Neural cell (in vitro differentiated cells): ENCODE measurements at regions not wholly inside any gene's neighbourhood (a gene's known extent, or its start where the extent isn't known, plus 50 kb on each side); places are given as distances from the start of the nearest gene placed in this dataset.

Experiments
- H2AFZ ChIP-seq: fragments of 200-600, 300-800 bp; sonication (generic), shearing (Covaris generic); 2 replicates; pipeline ENCODE4 v1.6.0; 2014; ENCODE audit warnings: low read depth, mild to moderate bottlenecking, antibody characterized with exemption, low read length, moderate library complexity
- H3F3A ChIP-seq: fragments of 200-600 bp; shearing (Covaris generic); 2 replicates; pipeline ENCODE4 v1.6.1; 2016; ENCODE audit warnings: mild to moderate bottlenecking, moderate library complexity, mixed read lengths, antibody characterized with exemption, low read length; ENCODE audit not compliant: insufficient read depth, poor library complexity, severe bottlenecking
- H3K27ac ChIP-seq: fragments of 200-600, 300-800 bp; sonication (generic), shearing (Covaris generic); 2 replicates; pipeline ENCODE4 v1.5.1; 2014; ENCODE audit warnings: mild to moderate bottlenecking, low read length, moderate library complexity
- H3K27me3 ChIP-seq: fragments of 300-800, 200-600 bp; sonication (generic), shearing (Covaris generic); 2 replicates; pipeline ENCODE4 v1.6.0; 2014; ENCODE audit warnings: mild to moderate bottlenecking, low read depth, low read length, moderate library complexity; ENCODE audit not compliant: insufficient read depth
- H3K36me3 ChIP-seq: fragments of 300-800, 200-600 bp; sonication (generic), shearing (Covaris generic); 2 replicates; pipeline ENCODE4 v1.5.1; 2014; ENCODE audit warnings: mild to moderate bottlenecking, antibody characterized with exemption, low read length, moderate library complexity; ENCODE audit not compliant: insufficient read depth
- H3K4me2 ChIP-seq: fragments of 300-800, 200-600 bp; sonication (generic), shearing (Covaris generic); 2 replicates; pipeline ENCODE4 v1.6.0; 2014; ENCODE audit warnings: mild to moderate bottlenecking, low read length
- H3K4me3 ChIP-seq: fragments of 300-800, 200-600 bp; sonication (generic), shearing (Covaris generic); 2 replicates; pipeline ENCODE4 v1.5.1; 2014; ENCODE audit warnings: mild to moderate bottlenecking, low read length, moderate library complexity
- H3K79me2 ChIP-seq: fragments of 200-600 bp; shearing (Covaris generic); replicated peaks from 2 replicates; pipeline ENCODE4 v1.6.0; 2014; ENCODE audit warnings: mild to moderate bottlenecking, low read length, moderate library complexity; ENCODE audit not compliant: insufficient read depth
- H3K9ac ChIP-seq: fragments of 300-800, 200-600 bp; sonication (generic), shearing (Covaris generic); 2 replicates; pipeline ENCODE4 v1.6.1; 2016; ENCODE audit warnings: mild to moderate bottlenecking, low read length, mixed read lengths
- H3K9me2 ChIP-seq: fragments of 200-600 bp; shearing (Covaris generic); 2 replicates; pipeline ENCODE4 v1.6.1; 2016; ENCODE audit warnings: mild to moderate bottlenecking, low read length, mixed read lengths; ENCODE audit not compliant: insufficient read depth
- H3K9me3 ChIP-seq: fragments of 200-600, 300-800 bp; sonication (generic), shearing (Covaris generic); 2 replicates; pipeline ENCODE4 v1.6.1; 2016; ENCODE audit warnings: mild to moderate bottlenecking, mixed run types, low read length, moderate library complexity, mixed read lengths
- H4K20me1 ChIP-seq: fragments of 200-600 bp; shearing (Covaris generic); 2 replicates; pipeline ENCODE4 v1.6.1; 2016; ENCODE audit warnings: mild to moderate bottlenecking, mixed run types; ENCODE audit not compliant: insufficient read depth
- EP300 ChIP-seq: fragments of 450-650 bp; conservative IDR thresholded peaks from 2 replicates; pipeline ENCODE4 v1.6.1; 2014; ENCODE audit warnings: antibody characterized with exemption, mild to moderate bottlenecking, moderate library complexity; ENCODE audit not compliant: poor library complexity, severe bottlenecking
- EZH2 ChIP-seq: fragments of 200-600, 300-800 bp; shearing (Covaris generic), sonication (generic); IDR thresholded peaks from 2 replicates; pipeline ENCODE4 v1.6.1; 2014; ENCODE audit warnings: antibody characterized with exemption, low read length, borderline replicate concordance, mild to moderate bottlenecking; ENCODE audit not compliant: insufficient read depth, poor library complexity, severe bottlenecking
- MXI1 ChIP-seq: fragments of 450-650 bp; conservative IDR thresholded peaks from 2 replicates; pipeline ENCODE4 v1.6.1; 2014; ENCODE audit warnings: antibody characterized with exemption, mild to moderate bottlenecking; ENCODE audit not compliant: poor library complexity, severe bottlenecking
- POLR2AphosphoS5 ChIP-seq: IDR thresholded peaks from 2 replicates; pipeline ENCODE4 v1.6.1; 2012
- RAD21 ChIP-seq: fragments of 450-650 bp; conservative IDR thresholded peaks from 2 replicates; pipeline ENCODE4 v1.6.1; 2014; ENCODE audit warnings: antibody characterized with exemption, mild to moderate bottlenecking, moderate library complexity
- SMC3 ChIP-seq: fragments of 450-650 bp; conservative IDR thresholded peaks from 2 replicates; pipeline ENCODE4 v1.6.1; 2014; ENCODE audit warnings: antibody characterized with exemption, mild to moderate bottlenecking, moderate library complexity; ENCODE audit not compliant: poor library complexity
- TAF1 ChIP-seq: IDR thresholded peaks from 2 replicates; pipeline ENCODE4 v1.6.1; 2012; ENCODE audit warnings: low read depth
- TF ChIP-seq, protein P1 (sequence below): fragments of 450-650 bp; IDR thresholded peaks from 2 replicates; pipeline ENCODE4 v1.5.1; 2014; ENCODE audit warnings: antibody characterized with exemption, mild to moderate bottlenecking, moderate library complexity; ENCODE audit not compliant: poor library complexity, severe bottlenecking
- TF ChIP-seq, protein P2 (sequence below): IDR thresholded peaks from 2 replicates; pipeline ENCODE4 v1.6.1; 2012; ENCODE audit warnings: borderline replicate concordance

GRCh38 chr5:158390577-158390976, 531.6 kb upstream of the CLINT1 start:
- Histone ChIP-seq H4K20me1 (no peaks in the 10 kb centered on the region), H3K36me3 (no peaks in the 10 kb centered on the region), H3F3A (no peaks in the 10 kb centered on the region), H3K4me2 (no peak overlapping the region), H3K9ac (no peak overlapping the region), H2AFZ (no peak overlapping the region), H3K9me3 (no peaks in the 10 kb centered on the region), H3K79me2 (no peaks in the 10 kb centered on the region), H3K27ac (no peak overlapping the region), H3K9me2 (no peaks in the 10 kb centered on the region), H3K27me3 (no peaks in the 10 kb centered on the region), H3K4me3 (no peak overlapping the region)
- no peak for TF ChIP-seq POLR2AphosphoS5
- no peak for TF ChIP-seq EZH2
- no peak for TF ChIP-seq MXI1
- no peak for TF ChIP-seq SMC3
- TF ChIP-seq EP300: no peak
- no peak for TF ChIP-seq RAD21
- TF ChIP-seq, protein P1, sequence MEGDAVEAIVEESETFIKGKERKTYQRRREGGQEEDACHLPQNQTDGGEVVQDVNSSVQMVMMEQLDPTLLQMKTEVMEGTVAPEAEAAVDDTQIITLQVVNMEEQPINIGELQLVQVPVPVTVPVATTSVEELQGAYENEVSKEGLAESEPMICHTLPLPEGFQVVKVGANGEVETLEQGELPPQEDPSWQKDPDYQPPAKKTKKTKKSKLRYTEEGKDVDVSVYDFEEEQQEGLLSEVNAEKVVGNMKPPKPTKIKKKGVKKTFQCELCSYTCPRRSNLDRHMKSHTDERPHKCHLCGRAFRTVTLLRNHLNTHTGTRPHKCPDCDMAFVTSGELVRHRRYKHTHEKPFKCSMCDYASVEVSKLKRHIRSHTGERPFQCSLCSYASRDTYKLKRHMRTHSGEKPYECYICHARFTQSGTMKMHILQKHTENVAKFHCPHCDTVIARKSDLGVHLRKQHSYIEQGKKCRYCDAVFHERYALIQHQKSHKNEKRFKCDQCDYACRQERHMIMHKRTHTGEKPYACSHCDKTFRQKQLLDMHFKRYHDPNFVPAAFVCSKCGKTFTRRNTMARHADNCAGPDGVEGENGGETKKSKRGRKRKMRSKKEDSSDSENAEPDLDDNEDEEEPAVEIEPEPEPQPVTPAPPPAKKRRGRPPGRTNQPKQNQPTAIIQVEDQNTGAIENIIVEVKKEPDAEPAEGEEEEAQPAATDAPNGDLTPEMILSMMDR: no peak
- TF ChIP-seq, protein P2, sequence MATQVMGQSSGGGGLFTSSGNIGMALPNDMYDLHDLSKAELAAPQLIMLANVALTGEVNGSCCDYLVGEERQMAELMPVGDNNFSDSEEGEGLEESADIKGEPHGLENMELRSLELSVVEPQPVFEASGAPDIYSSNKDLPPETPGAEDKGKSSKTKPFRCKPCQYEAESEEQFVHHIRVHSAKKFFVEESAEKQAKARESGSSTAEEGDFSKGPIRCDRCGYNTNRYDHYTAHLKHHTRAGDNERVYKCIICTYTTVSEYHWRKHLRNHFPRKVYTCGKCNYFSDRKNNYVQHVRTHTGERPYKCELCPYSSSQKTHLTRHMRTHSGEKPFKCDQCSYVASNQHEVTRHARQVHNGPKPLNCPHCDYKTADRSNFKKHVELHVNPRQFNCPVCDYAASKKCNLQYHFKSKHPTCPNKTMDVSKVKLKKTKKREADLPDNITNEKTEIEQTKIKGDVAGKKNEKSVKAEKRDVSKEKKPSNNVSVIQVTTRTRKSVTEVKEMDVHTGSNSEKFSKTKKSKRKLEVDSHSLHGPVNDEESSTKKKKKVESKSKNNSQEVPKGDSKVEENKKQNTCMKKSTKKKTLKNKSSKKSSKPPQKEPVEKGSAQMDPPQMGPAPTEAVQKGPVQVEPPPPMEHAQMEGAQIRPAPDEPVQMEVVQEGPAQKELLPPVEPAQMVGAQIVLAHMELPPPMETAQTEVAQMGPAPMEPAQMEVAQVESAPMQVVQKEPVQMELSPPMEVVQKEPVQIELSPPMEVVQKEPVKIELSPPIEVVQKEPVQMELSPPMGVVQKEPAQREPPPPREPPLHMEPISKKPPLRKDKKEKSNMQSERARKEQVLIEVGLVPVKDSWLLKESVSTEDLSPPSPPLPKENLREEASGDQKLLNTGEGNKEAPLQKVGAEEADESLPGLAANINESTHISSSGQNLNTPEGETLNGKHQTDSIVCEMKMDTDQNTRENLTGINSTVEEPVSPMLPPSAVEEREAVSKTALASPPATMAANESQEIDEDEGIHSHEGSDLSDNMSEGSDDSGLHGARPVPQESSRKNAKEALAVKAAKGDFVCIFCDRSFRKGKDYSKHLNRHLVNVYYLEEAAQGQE: no peak
- no peak for TF ChIP-seq TAF1

DNA sequence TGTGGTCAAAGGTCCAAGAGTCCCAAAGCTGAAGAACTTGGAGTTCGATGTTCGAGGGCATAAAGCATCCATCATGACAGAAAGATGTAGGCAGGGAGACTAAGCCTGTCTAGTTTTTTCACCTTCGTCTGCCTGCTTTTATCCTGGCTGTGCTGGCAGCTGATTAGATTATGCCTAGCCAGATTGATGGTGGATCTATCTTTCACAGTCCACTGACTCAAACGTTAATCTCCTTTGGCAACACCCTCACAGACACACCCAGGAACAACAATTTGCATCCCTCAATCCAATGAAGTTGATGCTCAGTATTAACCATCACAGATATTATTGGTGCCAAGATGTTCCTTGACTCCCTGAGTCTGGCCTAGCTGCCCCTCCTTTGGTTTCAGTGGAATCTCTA, 530.8 kb upstream of the CLINT1 start:
- Histone ChIP-seq H4K20me1 (no peaks in the 10 kb centered on the region), H3K4me3 (no peak overlapping the region), H3K9ac (no peak overlapping the region), H3K36me3 (no peaks in the 10 kb centered on the region), H3K27me3 (no peaks in the 10 kb centered on the region), H3F3A (no peaks in the 10 kb centered on the region), H2AFZ (no peak overlapping the region), H3K9me3 (no peaks in the 10 kb centered on the region), H3K27ac (no peak overlapping the region), H3K79me2 (no peaks in the 10 kb centered on the region), H3K9me2 (no peaks in the 10 kb centered on the region), H3K4me2 (no peak overlapping the region)
- TF ChIP-seq TAF1 (no peak), POLR2AphosphoS5 (no peak), EZH2 (no peak), MXI1 (no peak), SMC3 (no peak)
- TF ChIP-seq, protein P2: no peak
- TF ChIP-seq, protein P1: no peak
